Left ventricle myocardium inferior (tissue), 1 donor: ENCODE measurements at regions not wholly inside any gene's neighbourhood (a gene's known extent, or its start where the extent isn't known, plus 50 kb on each side); places are given as distances from the start of the nearest gene placed in this dataset.

Experiments used
- DNase-seq: peaks from one replicate; pipeline ENCODE4 v3.0.0-alpha.2; 2020
- H3K27ac ChIP-seq: fragments of 200-600 bp; replicated peaks from 2 replicates; pipeline ENCODE4 v1.8.0; 2021
- H3K27me3 ChIP-seq: fragments of 200-600 bp; 2 replicates; pipeline ENCODE4 v1.8.0; 2021; ENCODE audit warnings: low read depth
- H3K36me3 ChIP-seq: fragments of 200-600 bp; 2 replicates; pipeline ENCODE4 v1.8.0; 2021
- H3K4me1 ChIP-seq: fragments of 200-600 bp; 2 replicates; pipeline ENCODE4 v1.8.0; 2021
- H3K4me3 ChIP-seq: fragments of 200-600 bp; 2 replicates; pipeline ENCODE4 v1.8.0; 2021; ENCODE audit warnings: mild to moderate bottlenecking, moderate library complexity
- H3K9me3 ChIP-seq: fragments of 200-600 bp; replicated peaks from 2 replicates; pipeline ENCODE4 v1.8.0; 2021
- CTCF ChIP-seq: fragments of 200-600 bp; IDR thresholded peaks from 2 replicates; pipeline ENCODE4 v1.8.0; 2021; ENCODE audit warnings: antibody characterized with exemption, mild to moderate bottlenecking, borderline replicate concordance
- intact Hi-C: fragments of 100-400 bp; cut with micrococcal nuclease; formaldehyde crosslinking; loops from one replicate; pipeline ENCODE4 v1.11.0; 2022
- donor health status: DM: no; HTN: yes; CAD: no; lungs with severe emphysema.

GRCh38 chr4:12178614-12179610 lies 750.2 kb upstream of the HS3ST1 start:
- no peak for TF ChIP-seq CTCF
- Histone ChIP-seq H3K4me3 (no peak overlapping the region), H3K27me3 (no peaks in the 10 kb centered on the region), H3K9me3 (no peaks in the 10 kb centered on the region), H3K27ac (peak overlapping the region; percentile 57), H3K4me1 (peaks cover 4% of the 10 kb centered on the region), H3K36me3 (no peaks in the 10 kb centered on the region)
- intact Hi-C loops = no loop called here
- DNase-seq = peak; percentile 17

- intact Hi-C loops = no loop called here
- no peaks in the 10 kb centered on the region for H3K36me3 ChIP-seq
- TF ChIP-seq CTCF = no peak
- no peak overlapping the region for H3K27ac ChIP-seq
- H3K9me3 ChIP-seq = no peaks in the 10 kb centered on the region
- H3K4me1 ChIP-seq = peaks cover 4% of the 10 kb centered on the region
- no peak for DNase-seq
- no peaks in the 10 kb centered on the region for H3K27me3 ChIP-seq
- H3K4me3 ChIP-seq = no peak overlapping the region
Measured at GRCh38 chr4:12177416-12177815, 748.7 kb upstream of the HS3ST1 start.

- no peaks in the 10 kb centered on the region for H3K27me3 ChIP-seq
- peaks cover 18% of the 10 kb centered on the region for H3K4me1 ChIP-seq
- no peaks in the 10 kb centered on the region for H3K36me3 ChIP-seq
- no peaks in the 10 kb centered on the region for H3K9me3 ChIP-seq
- no peak for DNase-seq
- peak overlapping the region; percentile 82 for H3K27ac ChIP-seq
- intact Hi-C loops = no loop called here
- H3K4me3 ChIP-seq = no peak overlapping the region
- TF ChIP-seq CTCF = no peak
Measured at GRCh38 chr4:12173496-12173895, 744.8 kb upstream of the HS3ST1 start.

- intact Hi-C loops = no loop called here
- no peaks in the 10 kb centered on the region for H3K9me3 ChIP-seq
- peak overlapping the region; percentile 82 for H3K27ac ChIP-seq
- TF ChIP-seq CTCF = peak; percentile 16
- H3K4me1 ChIP-seq = peaks cover 16% of the 10 kb centered on the region
- H3K36me3 ChIP-seq = no peaks in the 10 kb centered on the region
- H3K27me3 ChIP-seq = no peaks in the 10 kb centered on the region
- no peak for DNase-seq
- H3K4me3 ChIP-seq = no peak overlapping the region
Measured at GRCh38 chr4:12172198-12172973, 743.7 kb upstream of the HS3ST1 start.

GRCh38 chr4:12170308-12170707 lies 741.6 kb upstream of the HS3ST1 start:
- Histone ChIP-seq H3K4me3 (no peak overlapping the region), H3K27me3 (no peaks in the 10 kb centered on the region), H3K9me3 (no peaks in the 10 kb centered on the region), H3K27ac (peak overlapping the region; percentile 82), H3K36me3 (no peaks in the 10 kb centered on the region), H3K4me1 (peaks cover 16% of the 10 kb centered on the region)
- DNase-seq = no peak
- intact Hi-C loops = no loop called here
- no peak for TF ChIP-seq CTCF
